ENCODE measurements at regions not wholly inside any gene's neighbourhood (a gene's known extent, or its start where the extent isn't known, plus 50 kb on each side); places are given as distances from the start of the nearest gene placed in this dataset.

- DNase-seq (no peak), ATAC-seq (no peak)
- H3K27ac ChIP-seq: no peak overlapping the region
- intact Hi-C loops (cut with DNase I): no loop called here
- no peaks in the 10 kb centered on the region for H3K4me1 ChIP-seq
- 46 to 50% (median 50%) methylated on average over 1 of the region's 1 CpG for WGBS, 3 donors
- no peaks in the 10 kb centered on the region for H3K36me3 ChIP-seq (ENCODE audit: insufficient read depth in 1 of 2, low read depth in 1 of 2)
- no peaks in the 10 kb centered on the region for H3K9me3 ChIP-seq
- H3K27me3 ChIP-seq (ENCODE audit: insufficient read depth in 3 of 3, low read length in 2 of 3): no peaks in the 10 kb centered on the region
- no peak for TF ChIP-seq CTCF (IDR thresholded peaks at IDR 0.05)
- no peak overlapping the region for H3K4me3 ChIP-seq
Measured at GRCh38 chr11:116698080-116698479, 74.7 kb downstream of the BUD13 start.

DNA sequence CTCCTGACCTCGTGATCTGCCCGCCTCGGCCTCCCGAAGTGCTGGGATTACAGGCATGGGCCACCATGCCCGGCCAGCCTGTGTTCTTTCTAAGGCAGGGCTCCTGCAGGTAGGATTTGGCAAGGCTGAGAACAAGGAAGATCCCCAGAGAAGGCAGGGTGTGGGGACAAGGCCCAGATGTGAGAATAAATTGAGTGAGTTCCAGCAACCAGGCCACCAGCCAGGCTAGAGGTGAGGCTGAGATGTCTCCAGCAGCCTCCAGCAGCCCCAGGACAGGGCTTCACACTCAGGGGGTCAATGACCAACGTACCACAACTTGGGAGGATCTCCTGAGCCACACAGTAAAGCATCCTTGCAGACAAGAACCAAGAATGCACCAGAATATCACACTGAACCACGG is 75.1 kb downstream of the BUD13 start:
- Histone ChIP-seq H3K9me3 (no peaks in the 10 kb centered on the region), H3K27me3 (ENCODE audit: insufficient read depth in 3 of 3, low read length in 2 of 3) (no peaks in the 10 kb centered on the region), H3K4me3 (no peak overlapping the region), H3K36me3 (ENCODE audit: insufficient read depth in 1 of 2, low read depth in 1 of 2) (no peaks in the 10 kb centered on the region), H3K4me1 (no peaks in the 10 kb centered on the region), H3K27ac (no peak overlapping the region)
- 65 to 81% (median 76%) methylated on average over 7 of the region's 7 CpGs for WGBS, 3 donors
- ATAC-seq (no peak), DNase-seq (no peak)
- intact Hi-C loops (cut with DNase I): no loop called here
- TF ChIP-seq CTCF (IDR thresholded peaks at IDR 0.05): no peak

- Histone ChIP-seq H3K9me3 (no peaks in the 10 kb centered on the region), H3K36me3 (ENCODE audit: insufficient read depth in 1 of 2, low read depth in 1 of 2) (no peaks in the 10 kb centered on the region), H3K4me3 (no peak overlapping the region), H3K4me1 (no peaks in the 10 kb centered on the region), H3K27me3 (ENCODE audit: insufficient read depth in 3 of 3, low read length in 2 of 3) (no peaks in the 10 kb centered on the region), H3K27ac (no peak overlapping the region)
- 70 to 85% (median 82%) methylated on average over 4 of the region's 4 CpGs for WGBS, 3 donors
- ATAC-seq (no peak), DNase-seq (no peak)
- TF ChIP-seq CTCF (IDR thresholded peaks at IDR 0.05): no peak
- intact Hi-C loops (cut with DNase I): no loop called here
Measured at GRCh38 chr11:116697011-116697410, 75.8 kb downstream of the BUD13 start.

- Histone ChIP-seq H3K27me3 (ENCODE audit: insufficient read depth in 3 of 3, low read length in 2 of 3) (no peaks in the 10 kb centered on the region), H3K9me3 (no peaks in the 10 kb centered on the region), H3K27ac (no peak overlapping the region), H3K4me1 (no peaks in the 10 kb centered on the region), H3K4me3 (no peak overlapping the region), H3K36me3 (ENCODE audit: insufficient read depth in 1 of 2, low read depth in 1 of 2) (no peaks in the 10 kb centered on the region)
- intact Hi-C loops (cut with DNase I): no loop called here
- no peak for DNase-seq
- WGBS, 3 donors: 57 to 63% (median 59%) methylated on average over 10 to 11 of the region's 11 CpGs
- no peak for TF ChIP-seq CTCF (IDR thresholded peaks at IDR 0.05)
- no peak for ATAC-seq
Measured at GRCh38 chr11:116696381-116696941, 76.3 kb downstream of the BUD13 start.

DNA sequence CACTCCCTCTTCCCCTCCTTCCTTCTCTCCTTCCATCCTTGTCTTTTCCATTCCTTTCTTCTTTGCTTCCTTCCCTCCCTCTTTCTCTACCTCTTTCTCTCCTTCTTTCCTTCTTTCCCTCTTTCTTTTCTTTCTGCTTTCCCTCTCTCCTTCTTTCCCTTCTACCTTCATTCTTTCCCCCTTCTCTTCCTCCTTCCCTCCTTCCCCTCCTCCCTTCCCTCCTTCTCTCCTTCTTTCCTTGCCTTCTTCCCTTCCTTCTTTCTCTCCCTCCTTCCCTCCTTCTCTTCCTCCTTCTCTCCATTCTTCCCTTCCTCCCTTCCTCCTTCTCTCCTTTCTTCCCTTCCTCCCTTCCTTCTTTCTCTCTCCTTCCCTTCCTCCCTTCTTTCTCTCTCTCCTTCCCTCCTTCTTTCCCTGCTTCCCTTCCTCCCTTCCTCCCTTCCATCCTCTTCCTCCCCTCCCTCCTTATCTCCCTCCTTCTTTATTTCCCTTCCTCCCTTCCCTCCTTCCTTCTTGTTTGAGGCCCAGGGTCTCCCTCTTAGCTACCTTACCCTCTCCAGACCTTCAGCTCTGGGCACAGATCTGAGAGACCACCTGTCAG is 77.0 kb downstream of the BUD13 start:
- Histone ChIP-seq H3K27me3 (ENCODE audit: insufficient read depth in 3 of 3, low read length in 2 of 3) (no peaks in the 10 kb centered on the region), H3K4me1 (no peaks in the 10 kb centered on the region), H3K9me3 (no peaks in the 10 kb centered on the region), H3K4me3 (no peak overlapping the region), H3K36me3 (ENCODE audit: insufficient read depth in 1 of 2, low read depth in 1 of 2) (no peaks in the 10 kb centered on the region), H3K27ac (no peak overlapping the region)
- no peak for ATAC-seq
- TF ChIP-seq CTCF (IDR thresholded peaks at IDR 0.05): no peak
- intact Hi-C loops (cut with DNase I): no loop called here
- no peak for DNase-seq
